ENCODE measurements at regions not wholly inside any gene's neighbourhood (a gene's known extent, or its start where the extent isn't known, plus 50 kb on each side); places are given as distances from the start of the nearest gene placed in this dataset.

DNA sequence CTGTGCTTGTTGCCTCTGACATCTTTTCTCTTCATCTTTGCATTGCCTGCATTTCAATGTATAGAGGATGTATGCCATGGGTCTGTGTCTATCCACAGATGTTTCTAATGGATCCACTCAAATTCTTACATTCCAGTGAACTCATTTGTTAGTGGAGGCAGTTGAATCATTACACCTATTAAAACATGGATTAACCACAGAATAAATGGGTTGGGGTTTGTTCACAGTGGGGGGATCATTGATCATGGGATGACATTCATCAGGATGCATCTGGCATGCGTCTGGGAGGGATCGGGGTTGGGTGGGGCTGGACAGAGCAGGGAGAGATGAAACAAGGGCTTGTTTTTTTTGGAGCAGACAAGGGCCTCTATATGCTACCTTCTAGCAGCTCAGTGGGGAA, 182.5 kb downstream of the RHOU start:
- Histone ChIP-seq H3K36me3 (ENCODE audit: control insufficient read depth in 4 of 4, insufficient read depth in 4 of 4, low read length in 3 of 4) (no peaks in the 10 kb centered on the region), H3K4me1 (ENCODE audit: control extremely low read depth in 1 of 4, control insufficient read depth in 4 of 4, insufficient read depth in 4 of 4, low read length in 3 of 4) (peaks cover 3 to 15% (median 7%) of the 10 kb centered on the region in 4 experiments), H3K9me3 (ENCODE audit: control extremely low read depth in 1 of 5, control insufficient read depth in 4 of 5, insufficient read depth in 2 of 5, low read depth in 1 of 5, low read length in 4 of 5) (peaks cover 0 to 3% (median 0%) of the 10 kb centered on the region in 5 experiments), H3K27me3 (replicated peaks in 2 of 5; ENCODE audit: control insufficient read depth in 4 of 5, insufficient read depth in 5 of 5, low read length in 4 of 5) (peaks cover 0 to 14% (median 3%) of the 10 kb centered on the region in 5 experiments), H3K4me3 (ENCODE audit: control insufficient read depth in 1 of 7, extremely low read depth in 1 of 7, insufficient read depth in 4 of 7, low read depth in 2 of 7, low read length in 6 of 7) (no peak overlapping the region), H3K27ac (ENCODE audit: insufficient read depth in 1 of 2, low read depth in 1 of 2, low read length in 2 of 2, poor library complexity in 1 of 2, severe bottlenecking in 2 of 2) (no peak overlapping the region)
- ChIA-PET CTCF (no interaction called here), POLR2A (no interaction called here)
- WGBS (ENCODE audit: insufficient coverage), result 100% methylated on average over 2 of the region's 2 CpGs
- DNase-seq, result no peak

DNA sequence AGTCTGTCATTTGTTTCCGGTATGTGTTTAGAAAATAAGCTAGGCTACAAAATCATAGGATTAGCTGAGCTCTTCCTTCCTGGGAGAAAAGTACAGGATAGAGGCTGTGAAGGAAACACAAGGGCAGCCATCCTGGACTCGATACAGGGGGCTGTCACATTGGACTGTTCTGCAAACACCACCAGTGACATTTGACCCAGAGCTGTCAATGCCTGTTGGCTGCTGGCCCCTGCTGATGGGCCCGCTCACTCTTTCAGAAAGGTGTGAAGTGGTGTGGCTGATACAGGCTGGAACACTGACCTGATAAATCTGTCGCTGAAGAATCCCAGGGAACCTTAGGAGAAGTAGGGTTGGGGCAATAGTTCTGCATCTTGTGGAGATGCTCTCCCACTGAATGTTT, 183.1 kb downstream of the RHOU start:
- ChIA-PET CTCF (no interaction called here), POLR2A (no interaction called here)
- Histone ChIP-seq H3K27ac (ENCODE audit: insufficient read depth in 1 of 2, low read depth in 1 of 2, low read length in 2 of 2, poor library complexity in 1 of 2, severe bottlenecking in 2 of 2) (no peak overlapping the region), H3K4me1 (ENCODE audit: control extremely low read depth in 1 of 4, control insufficient read depth in 4 of 4, insufficient read depth in 4 of 4, low read length in 3 of 4) (peaks cover 3 to 15% (median 7%) of the 10 kb centered on the region in 4 experiments), H3K27me3 (replicated peaks in 2 of 5; ENCODE audit: control insufficient read depth in 4 of 5, insufficient read depth in 5 of 5, low read length in 4 of 5) (peaks cover 0 to 14% (median 4%) of the 10 kb centered on the region in 5 experiments), H3K4me3 (ENCODE audit: control insufficient read depth in 1 of 7, extremely low read depth in 1 of 7, insufficient read depth in 4 of 7, low read depth in 2 of 7, low read length in 6 of 7) (no peak overlapping the region), H3K9me3 (ENCODE audit: control extremely low read depth in 1 of 5, control insufficient read depth in 4 of 5, insufficient read depth in 2 of 5, low read depth in 1 of 5, low read length in 4 of 5) (peaks cover 0 to 3% (median 0%) of the 10 kb centered on the region in 5 experiments), H3K36me3 (ENCODE audit: control insufficient read depth in 4 of 4, insufficient read depth in 4 of 4, low read length in 3 of 4) (no peaks in the 10 kb centered on the region)
- 98% methylated on average over 3 of the region's 4 CpGs for WGBS (ENCODE audit: insufficient coverage)
- no peak for DNase-seq

DNA sequence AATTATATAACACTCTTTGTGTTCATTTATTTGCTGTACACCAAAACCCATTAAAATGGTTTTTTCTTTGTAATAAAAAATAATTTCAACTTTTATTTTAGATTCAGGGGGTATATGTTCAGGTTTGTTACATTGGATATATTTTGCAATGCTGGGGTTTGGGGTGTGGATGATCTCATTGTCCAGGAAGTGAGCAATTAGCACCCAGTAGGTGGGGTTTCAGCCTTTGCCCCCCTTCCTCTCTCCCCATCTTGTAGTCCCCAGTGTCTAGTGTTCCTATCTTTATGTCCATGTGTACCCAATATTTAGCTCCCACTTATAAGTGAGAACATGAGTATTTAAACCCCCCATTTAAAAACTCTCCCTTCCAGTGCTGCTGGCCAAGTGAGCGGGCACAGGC, 184.6 kb downstream of the RHOU start:
- ChIA-PET POLR2A (no interaction called here), CTCF (interaction anchor here (1.3 kb wide), 1 partner anchor 307 kb away, joined by 4 read pairs; no protein-coding TSS in a partner anchor)
- peaks cover 0 to 18% (median 5%) of the 10 kb centered on the region in 5 experiments for H3K27me3 ChIP-seq (replicated peaks in 2 of 5; ENCODE audit: control insufficient read depth in 4 of 5, insufficient read depth in 5 of 5, low read length in 4 of 5)
- no peak for DNase-seq
- peaks cover 0 to 4% (median under 1%) of the 10 kb centered on the region in 5 experiments for H3K9me3 ChIP-seq (ENCODE audit: control extremely low read depth in 1 of 5, control insufficient read depth in 4 of 5, insufficient read depth in 2 of 5, low read depth in 1 of 5, low read length in 4 of 5)
- no peaks in the 10 kb centered on the region for H3K36me3 ChIP-seq (ENCODE audit: control insufficient read depth in 4 of 4, insufficient read depth in 4 of 4, low read length in 3 of 4)
- no peak overlapping the region for H3K4me3 ChIP-seq (ENCODE audit: control insufficient read depth in 1 of 7, extremely low read depth in 1 of 7, insufficient read depth in 4 of 7, low read depth in 2 of 7, low read length in 6 of 7)
- peaks cover 3 to 12% (median 7%) of the 10 kb centered on the region in 4 experiments for H3K4me1 ChIP-seq (ENCODE audit: control extremely low read depth in 1 of 4, control insufficient read depth in 4 of 4, insufficient read depth in 4 of 4, low read length in 3 of 4)
- no peak overlapping the region for H3K27ac ChIP-seq (ENCODE audit: insufficient read depth in 1 of 2, low read depth in 1 of 2, low read length in 2 of 2, poor library complexity in 1 of 2, severe bottlenecking in 2 of 2)
- WGBS (ENCODE audit: insufficient coverage), result 100% methylated on average over 1 of the region's 1 CpG

DNA sequence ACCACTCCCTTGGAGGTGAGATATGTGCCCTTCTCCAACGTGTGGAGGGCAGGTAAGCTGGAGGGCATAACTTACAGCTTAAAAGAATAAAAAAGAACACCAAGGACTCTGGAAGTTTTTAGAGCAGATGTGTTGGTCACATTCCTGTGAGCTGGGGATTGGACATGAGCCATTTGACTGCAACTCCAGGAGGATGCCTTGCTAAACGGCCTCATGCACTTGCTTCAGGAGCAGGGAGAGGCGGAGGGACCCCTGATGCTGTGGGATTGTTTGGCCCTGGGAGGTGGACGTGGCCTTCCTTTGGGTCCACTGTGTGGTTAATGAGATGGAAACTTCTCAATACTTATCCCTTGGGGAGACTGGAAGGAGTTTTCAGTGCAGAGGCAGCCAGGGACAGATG, 185.6 kb downstream of the RHOU start:
- no peak overlapping the region for H3K27ac ChIP-seq (ENCODE audit: insufficient read depth in 1 of 2, low read depth in 1 of 2, low read length in 2 of 2, poor library complexity in 1 of 2, severe bottlenecking in 2 of 2)
- no peak for DNase-seq

DNA sequence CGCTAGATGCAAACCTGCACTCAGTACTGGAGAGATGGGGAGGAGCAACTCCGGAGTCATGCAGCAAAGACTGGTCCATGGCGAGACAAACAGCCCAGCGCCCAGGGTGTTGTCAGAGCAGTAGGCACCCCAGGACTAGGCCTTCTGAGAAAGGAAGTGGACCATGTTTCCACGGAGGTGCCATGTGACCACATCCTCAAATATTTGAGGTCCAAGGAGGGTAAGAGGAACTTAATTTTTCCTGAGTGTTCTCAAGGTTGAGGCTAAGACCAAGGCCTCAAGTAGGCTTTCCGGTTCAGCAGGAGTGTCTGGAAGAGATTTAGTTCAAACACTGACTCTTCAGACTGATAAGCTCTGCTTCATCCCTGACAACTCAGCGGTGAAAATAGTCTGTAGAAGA, 186.2 kb downstream of the RHOU start:
- Histone ChIP-seq H3K36me3 (ENCODE audit: control insufficient read depth in 4 of 4, insufficient read depth in 4 of 4, low read length in 3 of 4) (no peaks in the 10 kb centered on the region), H3K9me3 (ENCODE audit: control extremely low read depth in 1 of 5, control insufficient read depth in 4 of 5, insufficient read depth in 2 of 5, low read depth in 1 of 5, low read length in 4 of 5) (peaks cover 0 to 9% (median 7%) of the 10 kb centered on the region in 5 experiments), H3K27me3 (replicated peaks in 2 of 5; ENCODE audit: control insufficient read depth in 4 of 5, insufficient read depth in 5 of 5, low read length in 4 of 5) (peaks cover 0 to 27% (median 5%) of the 10 kb centered on the region in 5 experiments), H3K27ac (ENCODE audit: insufficient read depth in 1 of 2, low read depth in 1 of 2, low read length in 2 of 2, poor library complexity in 1 of 2, severe bottlenecking in 2 of 2) (no peak overlapping the region), H3K4me1 (ENCODE audit: control extremely low read depth in 1 of 4, control insufficient read depth in 4 of 4, insufficient read depth in 4 of 4, low read length in 3 of 4) (peaks cover 3 to 12% (median 7%) of the 10 kb centered on the region in 4 experiments), H3K4me3 (ENCODE audit: control insufficient read depth in 1 of 7, extremely low read depth in 1 of 7, insufficient read depth in 4 of 7, low read depth in 2 of 7, low read length in 6 of 7) (no peak overlapping the region)
- DNase-seq, result peak; percentile 47 to 85 (median 75)
- POLR2A ChIA-PET, result no interaction called here
- WGBS (ENCODE audit: insufficient coverage), result 30% methylated on average over 6 of the region's 7 CpGs
- CTCF ChIA-PET, result interaction anchor here (0.8 to 1.0 kb wide), 3 partner anchors 57 to 113 kb away, joined by 3 read pairs; no protein-coding TSS in a partner anchor

More for the DNA sequence above, 185.6 kb downstream of the RHOU start:
- peaks cover 3 to 12% (median 7%) of the 10 kb centered on the region in 4 experiments for H3K4me1 ChIP-seq (ENCODE audit: control extremely low read depth in 1 of 4, control insufficient read depth in 4 of 4, insufficient read depth in 4 of 4, low read length in 3 of 4)
- peaks cover 0 to 25% (median 5%) of the 10 kb centered on the region in 5 experiments for H3K27me3 ChIP-seq (replicated peaks in 2 of 5; ENCODE audit: control insufficient read depth in 4 of 5, insufficient read depth in 5 of 5, low read length in 4 of 5)
- CTCF ChIA-PET, result no interaction called here
- POLR2A ChIA-PET, result no interaction called here
- H3K9me3 ChIP-seq (ENCODE audit: control extremely low read depth in 1 of 5, control insufficient read depth in 4 of 5, insufficient read depth in 2 of 5, low read depth in 1 of 5, low read length in 4 of 5), result peaks cover 0 to 10% (median 5%) of the 10 kb centered on the region in 5 experiments
- H3K4me3 ChIP-seq (ENCODE audit: control insufficient read depth in 1 of 7, extremely low read depth in 1 of 7, insufficient read depth in 4 of 7, low read depth in 2 of 7, low read length in 6 of 7), result no peak overlapping the region
- 78% methylated on average over 3 of the region's 4 CpGs for WGBS (ENCODE audit: insufficient coverage)
- no peaks in the 10 kb centered on the region for H3K36me3 ChIP-seq (ENCODE audit: control insufficient read depth in 4 of 4, insufficient read depth in 4 of 4, low read length in 3 of 4)

DNA sequence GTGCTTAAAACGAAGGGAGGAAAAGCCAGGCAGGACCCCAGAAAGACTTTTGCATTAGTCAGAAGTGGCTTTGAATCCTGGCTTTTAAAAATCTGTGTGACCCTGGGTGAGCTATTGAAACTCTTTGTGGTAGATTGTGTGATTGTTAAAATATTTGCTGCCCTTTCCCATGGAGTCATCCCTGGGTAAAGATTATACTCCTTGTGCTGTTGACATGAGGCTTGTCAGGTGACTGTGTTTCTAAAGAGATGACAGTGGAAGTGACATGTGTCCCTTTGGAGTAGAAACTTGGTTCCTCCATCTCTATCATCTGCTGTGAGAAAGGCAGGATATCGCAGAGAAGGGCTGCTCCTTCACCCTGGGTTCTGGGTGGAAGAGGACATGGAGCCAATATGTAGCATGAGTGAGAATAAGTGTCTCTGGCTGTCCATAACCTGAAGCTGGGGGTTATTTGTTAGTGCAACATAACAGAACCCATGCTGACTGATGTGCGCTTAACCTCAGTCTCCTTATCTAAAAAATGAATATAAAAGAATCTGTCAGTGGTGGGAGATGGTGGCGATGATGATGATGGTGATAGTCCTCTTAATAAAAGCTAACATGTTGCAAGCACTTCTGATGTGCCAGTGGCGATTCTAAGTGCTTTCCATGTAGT, 187.6 kb downstream of the RHOU start:
- H3K4me3 ChIP-seq (ENCODE audit: control insufficient read depth in 1 of 7, extremely low read depth in 1 of 7, insufficient read depth in 4 of 7, low read depth in 2 of 7, low read length in 6 of 7), result no peak overlapping the region
- DNase-seq, result no peak
- H3K27me3 ChIP-seq (replicated peaks in 2 of 5; ENCODE audit: control insufficient read depth in 4 of 5, insufficient read depth in 5 of 5, low read length in 4 of 5), result peaks cover 0 to 28% (median 5%) of the 10 kb centered on the region in 5 experiments
- 70% methylated on average over 1 of the region's 5 CpGs for WGBS (ENCODE audit: insufficient coverage)
- CTCF ChIA-PET, result no interaction called here
- H3K27ac ChIP-seq (ENCODE audit: insufficient read depth in 1 of 2, low read depth in 1 of 2, low read length in 2 of 2, poor library complexity in 1 of 2, severe bottlenecking in 2 of 2), result no peak overlapping the region
- peaks cover 3 to 12% (median 7%) of the 10 kb centered on the region in 4 experiments for H3K4me1 ChIP-seq (ENCODE audit: control extremely low read depth in 1 of 4, control insufficient read depth in 4 of 4, insufficient read depth in 4 of 4, low read length in 3 of 4)
- H3K36me3 ChIP-seq (ENCODE audit: control insufficient read depth in 4 of 4, insufficient read depth in 4 of 4, low read length in 3 of 4), result no peaks in the 10 kb centered on the region
- POLR2A ChIA-PET, result no interaction called here
- peaks cover 0 to 9% (median 7%) of the 10 kb centered on the region in 5 experiments for H3K9me3 ChIP-seq (ENCODE audit: control extremely low read depth in 1 of 5, control insufficient read depth in 4 of 5, insufficient read depth in 2 of 5, low read depth in 1 of 5, low read length in 4 of 5)

DNA sequence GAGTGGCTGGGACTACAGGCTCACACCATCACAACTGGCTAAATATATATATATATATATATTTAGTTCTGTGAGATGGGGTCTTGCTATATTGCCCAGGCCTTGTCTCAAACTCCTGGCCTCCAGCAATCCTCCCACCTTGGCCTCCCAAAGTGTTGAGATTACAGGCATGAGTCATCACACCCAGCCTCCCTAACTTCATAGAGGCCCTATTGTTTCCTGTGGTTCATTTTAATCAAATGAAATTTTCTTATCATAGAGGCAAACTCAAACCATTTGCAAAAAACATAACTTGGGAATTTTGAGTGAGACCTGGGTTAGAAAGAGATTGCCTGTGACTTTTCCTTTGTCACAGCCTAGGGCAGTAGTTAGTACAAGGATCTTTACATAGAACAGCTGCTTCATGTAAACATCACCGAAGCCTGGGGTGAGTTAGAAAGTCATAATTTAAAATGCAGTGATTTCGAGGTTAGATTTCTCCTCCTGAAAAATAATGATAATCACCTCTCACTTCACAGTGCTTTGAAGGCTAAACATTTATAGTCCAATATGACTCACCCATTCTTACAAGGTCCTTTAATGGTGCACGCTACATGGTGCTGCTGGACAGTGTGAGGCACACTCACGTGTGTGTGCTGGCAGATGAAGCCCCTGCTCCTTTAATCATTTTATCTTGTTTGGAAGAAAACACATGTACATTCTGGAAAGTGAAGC, 188.9 kb downstream of the RHOU start:
- 100% methylated on average over 2 of the region's 4 CpGs for WGBS (ENCODE audit: insufficient coverage)
- Histone ChIP-seq H3K4me3 (ENCODE audit: control insufficient read depth in 1 of 7, extremely low read depth in 1 of 7, insufficient read depth in 4 of 7, low read depth in 2 of 7, low read length in 6 of 7) (no peak overlapping the region), H3K9me3 (ENCODE audit: control extremely low read depth in 1 of 5, control insufficient read depth in 4 of 5, insufficient read depth in 2 of 5, low read depth in 1 of 5, low read length in 4 of 5) (peaks cover 0 to 14% (median 8%) of the 10 kb centered on the region in 5 experiments), H3K27me3 (replicated peaks in 2 of 5; ENCODE audit: control insufficient read depth in 4 of 5, insufficient read depth in 5 of 5, low read length in 4 of 5) (peaks cover 0 to 25% (median 5%) of the 10 kb centered on the region in 5 experiments), H3K27ac (ENCODE audit: insufficient read depth in 1 of 2, low read depth in 1 of 2, low read length in 2 of 2, poor library complexity in 1 of 2, severe bottlenecking in 2 of 2) (no peak overlapping the region), H3K4me1 (ENCODE audit: control extremely low read depth in 1 of 4, control insufficient read depth in 4 of 4, insufficient read depth in 4 of 4, low read length in 3 of 4) (peaks cover 3 to 12% (median 7%) of the 10 kb centered on the region in 4 experiments), H3K36me3 (ENCODE audit: control insufficient read depth in 4 of 4, insufficient read depth in 4 of 4, low read length in 3 of 4) (no peaks in the 10 kb centered on the region)
- ChIA-PET CTCF (no interaction called here), POLR2A (no interaction called here)
- no peak for DNase-seq
